Heart left ventricle (tissue), 16 donors: ENCODE measurements at regions not wholly inside any gene's neighbourhood (a gene's known extent, or its start where the extent isn't known, plus 50 kb on each side); places are given as distances from the start of the nearest gene placed in this dataset.

Experiments used
- ATAC-seq, 4 donors: fragments of 200-7000 bp; cut with Tn5 transposase; one replicate each; pipeline ENCODE4 v1.9.1; 2020 to 2022; ENCODE audit warnings: moderate library complexity in 4 of 4, mild to moderate bottlenecking in 3 of 4, moderate number of reproducible peaks in 1 of 4
- DNase-seq, 5 donors: peaks; one replicate each; pipeline ENCODE4 v3.0.0-alpha.2; 2020
- H3K27ac ChIP-seq, 12 donors: fragments of 200-600 bp; sonication (generic) in 4 of 12; one replicate each; pipeline versions ENCODE4 v1.5.0 to v1.8.0; 2016 to 2022; ENCODE audit warnings: mild to moderate bottlenecking in 2 of 12
- H3K27me3 ChIP-seq, 9 donors: fragments of 200-600 bp; sonication (generic) in 2 of 9; one replicate each; pipeline versions ENCODE4 v1.5.1 to v1.8.0; 2016 to 2022; ENCODE audit warnings: mild to moderate bottlenecking in 3 of 9
- H3K36me3 ChIP-seq, 9 donors: fragments of 200-600 bp; sonication (generic) in 2 of 9; one replicate each; pipeline versions ENCODE4 v1.5.0 to v1.8.0; 2018 to 2022; ENCODE audit warnings: mild to moderate bottlenecking in 2 of 9
- H3K4me1 ChIP-seq, 12 donors: fragments of 200-600 bp; sonication (generic) in 4 of 12; one replicate each; pipeline versions ENCODE4 v1.5.0 to v1.8.0; 2016 to 2022; ENCODE audit warnings: mild to moderate bottlenecking in 3 of 12
- H3K4me3 ChIP-seq, 12 donors: fragments of 200-600 bp; sonication (generic) in 4 of 12; one replicate each; pipeline versions ENCODE4 v1.5.0 to v1.8.0; 2017 to 2022; ENCODE audit warnings: mild to moderate bottlenecking in 9 of 12, moderate library complexity in 4 of 12
- H3K9me3 ChIP-seq, 12 donors: fragments of 200-600 bp; sonication (generic) in 4 of 12; one replicate each; pipeline versions ENCODE4 v1.5.0 to v1.8.0; 2016 to 2022; ENCODE audit warnings: mild to moderate bottlenecking in 1 of 12
- CTCF ChIP-seq, 12 donors: fragments of 200-600 bp; sonication (generic) in 4 of 12; IDR thresholded peaks; one replicate each; pipeline versions ENCODE4 v1.5.0 to v1.8.0; 2018 to 2022; ENCODE audit warnings: antibody characterized with exemption in 12 of 12, mild to moderate bottlenecking in 5 of 12
- POLR2A ChIP-seq, 2 donors: fragments of 450-650 bp; IDR thresholded peaks; one replicate each; pipeline ENCODE4 v1.6.1; 2017; ENCODE audit warnings: antibody characterized with exemption in 2 of 2, mild to moderate bottlenecking in 2 of 2, moderate library complexity in 2 of 2
- WGBS, 4 donors: extraction: QIAGEN DNeasy Blood & Tissue Kit in 2 of 4; methylation state at CpG; one replicate each; pipeline versions ENCODE4 v1.1.5 to v1.1.7; 2013 to 2018; 5-methylcytosine and 5-hydroxymethylcytosine counted together
- intact Hi-C, 10 donors: fragments of 100-400 bp; cut with DNase I; formaldehyde crosslinking; loops; one replicate each; pipeline versions ENCODE4 v1.11.1 to v1.14.2; 2022
- donor health status: ischemic (EF 13 %, LVEDD 7.1; RV severe dilation, severe dysfunction).
- donor health status: healthy with polysubstance abuse.
- donor health status: DM: no; HTN: yes; CAD: no.
- donor health status: DM: no; HTN: no; CAD: no.
- donor health status: ischemic (EF 25% LVEDD 6.9; RV normal size, moderate dysfunction).
- donor health status: ischemic (EF 25% LVEDD 5.7; RV mildly dilated, moderate dysfunction).
- donor health status: healthy.
- donor health status: DM: yes; HTN: yes; CAD: no.
- donor health status: ischemic (EF 35%, LVEDD 5.7; RV mildly dilated, moderate dysfunction).
- donor health status: nonischemic (EF 11% LVEDD 7.7; RV severe dilation, severe dysfunction).
- donor health status: DM: yes; HTN: yes; CAD: no.
- donor health status: PGD.
- donor health status: ischemic (EF 29% LVEDD 5.4; RV normal size, mild dysfunction).
- donor health status: nonischemic (EF 23%, LVEDD 6.1; RV moderate dilation, normal function).

GRCh38 chr11:26112264-26112663, 219.7 kb upstream of the ANO3 start:
- intact Hi-C loops: no loop called here
- no peak overlapping the region for H3K4me3 ChIP-seq
- ATAC-seq: no peak
- no peak for DNase-seq
- H3K4me1 ChIP-seq: no peaks in the 10 kb centered on the region
- TF ChIP-seq CTCF (IDR thresholded peaks at IDR 0.05) (no peak), POLR2A (IDR thresholded peaks at IDR 0.05) (no peak)
- no peaks in the 10 kb centered on the region for H3K36me3 ChIP-seq
- no peaks in the 10 kb centered on the region for H3K27me3 ChIP-seq
- H3K9me3 ChIP-seq: peaks cover 0 to 9% (median 0%) of the 10 kb centered on the region in 12 donors
- H3K27ac ChIP-seq: no peak overlapping the region

- TF ChIP-seq POLR2A (IDR thresholded peaks at IDR 0.05) (no peak), CTCF (IDR thresholded peaks at IDR 0.05) (no peak)
- H3K36me3 ChIP-seq: no peaks in the 10 kb centered on the region
- no peak overlapping the region for H3K27ac ChIP-seq
- DNase-seq (no peak), ATAC-seq (no peak)
- 85 to 93% (median 90%) methylated on average over 2 of the region's 2 CpGs for WGBS, 4 donors
- peaks cover 0 to 8% (median 0%) of the 10 kb centered on the region in 12 donors for H3K9me3 ChIP-seq
- intact Hi-C loops: no loop called here
- H3K4me1 ChIP-seq: no peaks in the 10 kb centered on the region
- H3K4me3 ChIP-seq: no peak overlapping the region
- H3K27me3 ChIP-seq: no peaks in the 10 kb centered on the region
Measured at GRCh38 chr11:26121466-26121865, 210.5 kb upstream of the ANO3 start.

GRCh38 chr11:26126741-26127140, 205.2 kb upstream of the ANO3 start:
- peaks cover 0 to 7% (median 0%) of the 10 kb centered on the region in 12 donors for H3K9me3 ChIP-seq
- intact Hi-C loops: no loop called here
- H3K4me3 ChIP-seq: no peak overlapping the region
- ATAC-seq (no peak), DNase-seq (no peak)
- TF ChIP-seq CTCF (IDR thresholded peaks at IDR 0.05): no peak
- no peak for TF ChIP-seq POLR2A (IDR thresholded peaks at IDR 0.05)
- H3K27me3 ChIP-seq: no peaks in the 10 kb centered on the region
- no peaks in the 10 kb centered on the region for H3K36me3 ChIP-seq
- H3K4me1 ChIP-seq: no peaks in the 10 kb centered on the region
- no peak overlapping the region for H3K27ac ChIP-seq

- H3K4me1 ChIP-seq: no peaks in the 10 kb centered on the region
- no peak overlapping the region for H3K4me3 ChIP-seq
- TF ChIP-seq POLR2A (IDR thresholded peaks at IDR 0.05): no peak
- no peak for TF ChIP-seq CTCF (IDR thresholded peaks at IDR 0.05)
- no peaks in the 10 kb centered on the region for H3K27me3 ChIP-seq
- DNase-seq (no peak), ATAC-seq (no peak)
- H3K9me3 ChIP-seq: peaks cover 0 to 7% (median 0%) of the 10 kb centered on the region in 12 donors
- intact Hi-C loops: no loop called here
- no peaks in the 10 kb centered on the region for H3K36me3 ChIP-seq
- H3K27ac ChIP-seq: no peak overlapping the region
Measured at GRCh38 chr11:26127336-26127735, 204.6 kb upstream of the ANO3 start.
